B cell (primary cell): ENCODE measurements at regions not wholly inside any gene's neighbourhood (a gene's known extent, or its start where the extent isn't known, plus 50 kb on each side); places are given as distances from the start of the nearest gene placed in this dataset.

Experiments
- EZH2 ChIP-seq: IDR thresholded peaks from 2 replicates; pipeline ENCODE4 v1.6.1; 2012; ENCODE audit warnings: borderline replicate concordance, low read depth, mild to moderate bottlenecking, moderate library complexity, low read length; ENCODE audit not compliant: insufficient read depth, poor library complexity, severe bottlenecking
- TF ChIP-seq, protein P1 (sequence below): fragments of 200-600 bp; IDR thresholded peaks from one replicate; pipeline ENCODE4 v1.8.0; 2022; ENCODE audit warnings: antibody characterized with exemption, mild to moderate bottlenecking

DNA sequence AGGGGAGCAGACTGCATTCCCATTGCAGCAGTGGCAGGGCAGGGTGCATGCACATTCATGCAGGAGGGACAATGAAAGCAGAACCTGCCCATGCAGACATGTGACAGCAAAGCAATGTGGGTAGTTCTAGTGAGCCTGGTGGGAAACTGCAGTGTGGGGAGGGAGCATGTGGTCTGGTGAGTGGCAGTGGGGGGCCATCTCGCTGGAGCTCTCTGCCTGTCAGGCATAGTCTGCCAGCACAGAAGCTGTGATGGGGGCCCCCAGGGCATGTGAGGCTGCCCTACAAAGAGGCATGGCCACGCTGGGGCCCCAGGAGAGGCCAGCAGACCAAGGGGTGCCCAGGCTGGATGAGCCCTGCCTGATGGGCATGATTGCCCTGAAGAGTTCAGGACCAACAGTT is 579.7 kb downstream of the PTPRC start:
- no peak for TF ChIP-seq EZH2
- TF ChIP-seq, protein P1, sequence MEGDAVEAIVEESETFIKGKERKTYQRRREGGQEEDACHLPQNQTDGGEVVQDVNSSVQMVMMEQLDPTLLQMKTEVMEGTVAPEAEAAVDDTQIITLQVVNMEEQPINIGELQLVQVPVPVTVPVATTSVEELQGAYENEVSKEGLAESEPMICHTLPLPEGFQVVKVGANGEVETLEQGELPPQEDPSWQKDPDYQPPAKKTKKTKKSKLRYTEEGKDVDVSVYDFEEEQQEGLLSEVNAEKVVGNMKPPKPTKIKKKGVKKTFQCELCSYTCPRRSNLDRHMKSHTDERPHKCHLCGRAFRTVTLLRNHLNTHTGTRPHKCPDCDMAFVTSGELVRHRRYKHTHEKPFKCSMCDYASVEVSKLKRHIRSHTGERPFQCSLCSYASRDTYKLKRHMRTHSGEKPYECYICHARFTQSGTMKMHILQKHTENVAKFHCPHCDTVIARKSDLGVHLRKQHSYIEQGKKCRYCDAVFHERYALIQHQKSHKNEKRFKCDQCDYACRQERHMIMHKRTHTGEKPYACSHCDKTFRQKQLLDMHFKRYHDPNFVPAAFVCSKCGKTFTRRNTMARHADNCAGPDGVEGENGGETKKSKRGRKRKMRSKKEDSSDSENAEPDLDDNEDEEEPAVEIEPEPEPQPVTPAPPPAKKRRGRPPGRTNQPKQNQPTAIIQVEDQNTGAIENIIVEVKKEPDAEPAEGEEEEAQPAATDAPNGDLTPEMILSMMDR, result no peak
